Liver (tissue), 3 donors: ENCODE measurements at regions not wholly inside any gene's neighbourhood (a gene's known extent, or its start where the extent isn't known, plus 50 kb on each side); places are given as distances from the start of the nearest gene placed in this dataset.
A peak's percentile ranks its signal among the peaks of the same experiment; 100 is the strongest.

ENCODE experiments used
- EGR1 ChIP-seq, 2 donors: IDR thresholded peaks; 2 replicates each; pipeline ENCODE4 v1.6.1; 2016 to 2018; ENCODE audit warnings: antibody characterized with exemption in 2 of 2, low read depth in 2 of 2
- FOXA1 ChIP-seq: IDR thresholded peaks from 2 replicates; pipeline ENCODE4 v1.6.1; 2016; ENCODE audit warnings: antibody characterized with exemption
- GABPA ChIP-seq, 2 donors: IDR thresholded peaks in 1 of 2; conservative IDR thresholded peaks in 1 of 2; 2 replicates each; pipeline ENCODE4 v1.6.1; 2016; ENCODE audit warnings: antibody characterized with exemption in 2 of 2, mild to moderate bottlenecking in 1 of 2, moderate library complexity in 1 of 2
- HNF4A ChIP-seq, 2 donors: conservative IDR thresholded peaks; 2 replicates each; pipeline ENCODE4 v1.6.1; 2016; ENCODE audit warnings: antibody characterized with exemption in 2 of 2, mild to moderate bottlenecking in 2 of 2
- JUND ChIP-seq, 2 donors: IDR thresholded peaks; 2 replicates each; pipeline ENCODE4 v1.6.1; 2016; ENCODE audit warnings: antibody characterized with exemption in 2 of 2
- NR2F2 ChIP-seq: IDR thresholded peaks from 2 replicates; pipeline ENCODE4 v1.6.1; 2016; ENCODE audit warnings: antibody characterized with exemption
- RAD21 ChIP-seq, 2 donors: IDR thresholded peaks; 2 replicates each; pipeline ENCODE4 v1.6.1; 2016; ENCODE audit warnings: antibody characterized with exemption in 2 of 2, mild to moderate bottlenecking in 2 of 2
- SP1 ChIP-seq: IDR thresholded peaks from 2 replicates; pipeline ENCODE4 v1.6.1; 2018; ENCODE audit warnings: antibody characterized with exemption, mild to moderate bottlenecking
- TAF1 ChIP-seq: conservative IDR thresholded peaks from 2 replicates; pipeline ENCODE4 v1.6.1; 2016; ENCODE audit warnings: antibody characterized with exemption, mild to moderate bottlenecking
- YY1 ChIP-seq: IDR thresholded peaks from 2 replicates; pipeline ENCODE4 v1.6.1; 2016; ENCODE audit warnings: antibody characterized with exemption, mild to moderate bottlenecking
- TF ChIP-seq, protein P1 (sequence below): IDR thresholded peaks from 2 replicates; pipeline ENCODE4 v1.6.1; 2016; ENCODE audit warnings: antibody characterized with exemption
- TF ChIP-seq, protein P2 (sequence below): fragments of 150-350 bp; IDR thresholded peaks from 2 replicates; pipeline ENCODE4 v1.5.1; 2017; ENCODE audit warnings: improper control_type of control experiment, low read depth, low read length; ENCODE audit not compliant: missing input control
- TF ChIP-seq, protein P3 (sequence below): IDR thresholded peaks from 2 replicates; pipeline ENCODE4 v1.6.1; 2016; ENCODE audit warnings: antibody characterized with exemption
- donor health status: healthy.
- donor health status: healthy.

DNA sequence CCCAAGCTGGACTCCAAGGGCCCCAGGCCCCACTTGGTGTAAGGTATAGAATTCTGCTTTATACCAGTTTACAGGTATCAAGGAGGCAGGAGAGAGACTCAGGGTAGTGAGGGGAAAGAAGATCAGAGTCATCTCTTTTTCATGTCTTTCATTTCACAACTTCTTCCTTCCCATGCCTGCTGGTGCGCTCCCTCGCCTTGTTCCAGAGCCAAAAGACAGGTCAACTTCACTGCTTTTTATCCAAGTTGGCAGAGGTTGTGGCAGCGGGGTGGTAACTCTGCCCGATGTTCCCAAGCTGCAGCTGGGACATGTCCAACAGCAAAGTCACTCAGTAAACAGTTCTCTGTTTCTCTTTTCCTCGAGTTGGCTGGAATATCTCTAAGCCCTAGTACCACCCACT lies 86.3 kb upstream of the TCF12 start:
- TF ChIP-seq, protein P1, sequence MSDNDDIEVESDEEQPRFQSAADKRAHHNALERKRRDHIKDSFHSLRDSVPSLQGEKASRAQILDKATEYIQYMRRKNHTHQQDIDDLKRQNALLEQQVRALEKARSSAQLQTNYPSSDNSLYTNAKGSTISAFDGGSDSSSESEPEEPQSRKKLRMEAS: peak; percentile 74
- TF ChIP-seq, protein P2, sequence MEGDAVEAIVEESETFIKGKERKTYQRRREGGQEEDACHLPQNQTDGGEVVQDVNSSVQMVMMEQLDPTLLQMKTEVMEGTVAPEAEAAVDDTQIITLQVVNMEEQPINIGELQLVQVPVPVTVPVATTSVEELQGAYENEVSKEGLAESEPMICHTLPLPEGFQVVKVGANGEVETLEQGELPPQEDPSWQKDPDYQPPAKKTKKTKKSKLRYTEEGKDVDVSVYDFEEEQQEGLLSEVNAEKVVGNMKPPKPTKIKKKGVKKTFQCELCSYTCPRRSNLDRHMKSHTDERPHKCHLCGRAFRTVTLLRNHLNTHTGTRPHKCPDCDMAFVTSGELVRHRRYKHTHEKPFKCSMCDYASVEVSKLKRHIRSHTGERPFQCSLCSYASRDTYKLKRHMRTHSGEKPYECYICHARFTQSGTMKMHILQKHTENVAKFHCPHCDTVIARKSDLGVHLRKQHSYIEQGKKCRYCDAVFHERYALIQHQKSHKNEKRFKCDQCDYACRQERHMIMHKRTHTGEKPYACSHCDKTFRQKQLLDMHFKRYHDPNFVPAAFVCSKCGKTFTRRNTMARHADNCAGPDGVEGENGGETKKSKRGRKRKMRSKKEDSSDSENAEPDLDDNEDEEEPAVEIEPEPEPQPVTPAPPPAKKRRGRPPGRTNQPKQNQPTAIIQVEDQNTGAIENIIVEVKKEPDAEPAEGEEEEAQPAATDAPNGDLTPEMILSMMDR: no peak
- TF ChIP-seq GABPA (IDR thresholded peaks at IDR 0.05 in 1 of 2, conservative IDR thresholded peaks at IDR 0.05 in 1 of 2) (no peak), JUND (IDR thresholded peaks at IDR 0.05) (peak; percentile 76 to 79), SP1 (peak; percentile 72), RAD21 (IDR thresholded peaks at IDR 0.05) (peak; percentile 42 to 64), NR2F2 (peak; percentile 30), EGR1 (IDR thresholded peaks at IDR 0.05; ENCODE audit: low read depth in 2 of 2) (peak in 1 of 2 donors; percentile 68), HNF4A (conservative IDR thresholded peaks at IDR 0.05) (peak; percentile 65 to 78), YY1 (peak; percentile 84), TAF1 (no peak), FOXA1 (peak; percentile 83)
- TF ChIP-seq, protein P3, sequence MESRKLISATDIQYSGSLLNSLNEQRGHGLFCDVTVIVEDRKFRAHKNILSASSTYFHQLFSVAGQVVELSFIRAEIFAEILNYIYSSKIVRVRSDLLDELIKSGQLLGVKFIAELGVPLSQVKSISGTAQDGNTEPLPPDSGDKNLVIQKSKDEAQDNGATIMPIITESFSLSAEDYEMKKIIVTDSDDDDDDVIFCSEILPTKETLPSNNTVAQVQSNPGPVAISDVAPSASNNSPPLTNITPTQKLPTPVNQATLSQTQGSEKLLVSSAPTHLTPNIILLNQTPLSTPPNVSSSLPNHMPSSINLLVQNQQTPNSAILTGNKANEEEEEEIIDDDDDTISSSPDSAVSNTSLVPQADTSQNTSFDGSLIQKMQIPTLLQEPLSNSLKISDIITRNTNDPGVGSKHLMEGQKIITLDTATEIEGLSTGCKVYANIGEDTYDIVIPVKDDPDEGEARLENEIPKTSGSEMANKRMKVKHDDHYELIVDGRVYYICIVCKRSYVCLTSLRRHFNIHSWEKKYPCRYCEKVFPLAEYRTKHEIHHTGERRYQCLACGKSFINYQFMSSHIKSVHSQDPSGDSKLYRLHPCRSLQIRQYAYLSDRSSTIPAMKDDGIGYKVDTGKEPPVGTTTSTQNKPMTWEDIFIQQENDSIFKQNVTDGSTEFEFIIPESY: peak; percentile 84
